ENCODE measurements at regions not wholly inside any gene's neighbourhood (a gene's known extent, or its start where the extent isn't known, plus 50 kb on each side); places are given as distances from the start of the nearest gene placed in this dataset.

DNA sequence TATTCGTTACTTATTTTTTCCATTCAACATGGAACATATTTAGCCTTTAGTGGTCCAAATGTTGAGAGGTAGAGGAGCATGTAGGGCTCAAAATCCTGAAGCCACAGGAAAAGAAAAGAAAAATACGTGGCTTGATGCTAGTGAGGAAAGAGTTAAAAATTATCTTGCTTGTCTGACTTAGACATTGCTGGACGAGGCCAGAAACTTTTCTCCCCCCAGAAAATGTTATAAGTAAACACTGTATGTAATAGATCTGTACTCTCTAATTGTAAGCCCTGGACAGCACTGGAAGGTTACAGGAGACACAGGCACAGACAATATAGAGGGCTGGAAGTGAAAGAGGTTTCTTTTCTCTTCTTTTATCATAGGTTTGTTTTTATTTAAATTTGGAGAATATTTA is 165.6 kb downstream of the ZFP64 start:
- TF ChIP-seq TOX (CRISPR knock-in tag; IDR thresholded peaks at IDR 0.05; ENCODE audit: borderline replicate concordance) (no peak), ESRRG (CRISPR knock-in tag; IDR thresholded peaks at IDR 0.05) (no peak), ZFP30 (CRISPR knock-in tag; IDR thresholded peaks at IDR 0.05) (no peak), TCF4 (CRISPR knock-in tag; IDR thresholded peaks at IDR 0.05; ENCODE audit: borderline replicate concordance) (no peak), RARB (CRISPR knock-in tag; IDR thresholded peaks at IDR 0.05) (no peak), GLIS3 (CRISPR knock-in tag; IDR thresholded peaks at IDR 0.05) (no peak)

Measured in SK-N-SH treated with all-trans-retinoic acid at 6 μM for 48 hours (cell line).